ENCODE measurements at regions not wholly inside any gene's neighbourhood (a gene's known extent, or its start where the extent isn't known, plus 50 kb on each side); places are given as distances from the start of the nearest gene placed in this dataset.
"Not testable (repeated sequence)": the region's sequence is repeated elsewhere in the genome, so short reads cannot be mapped to it uniquely, and the experiment has no call there.

DNA sequence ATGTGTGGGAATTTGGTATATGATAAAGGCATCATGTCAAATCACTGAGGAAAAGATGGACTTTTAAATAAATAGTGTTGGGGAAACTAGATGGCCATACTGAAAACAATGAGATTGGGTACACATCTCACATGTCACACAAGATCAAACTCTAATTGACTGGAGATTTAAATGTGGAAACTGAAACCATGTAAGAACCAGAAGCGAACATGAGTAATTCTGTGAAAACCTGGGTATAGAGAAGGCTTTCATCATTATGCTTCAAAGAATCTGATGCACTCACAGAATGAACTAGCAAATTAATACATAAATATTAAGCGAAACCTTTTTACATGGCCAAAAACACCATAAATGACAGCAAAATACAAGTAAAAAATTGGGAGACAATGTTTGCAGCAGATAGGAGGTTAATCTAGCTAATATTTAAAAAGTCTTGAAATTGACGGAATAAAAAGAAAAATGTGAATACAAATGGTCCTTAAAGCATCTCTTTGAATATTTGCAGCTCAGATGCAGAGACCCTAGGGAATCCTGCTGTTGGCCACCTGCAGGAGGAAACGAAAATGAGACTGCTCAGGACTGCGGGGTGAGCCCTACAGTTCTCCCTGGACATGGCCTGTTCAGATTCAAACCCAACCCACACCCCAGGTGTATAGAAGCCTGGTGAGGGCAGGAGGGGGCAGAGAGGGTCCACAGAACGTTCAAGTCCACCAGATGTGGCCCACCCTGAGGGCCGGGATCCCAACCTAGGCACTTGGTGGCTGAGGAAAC lies 297.6 kb upstream of the WSB1 start:
- H3K9ac ChIP-seq (ENCODE audit: low read length); H3K27ac ChIP-seq (ENCODE audit: low read depth, low read length); H3K4me3 ChIP-seq (ENCODE audit: low read length); H3K36me3 ChIP-seq (ENCODE audit: control insufficient read depth, insufficient read depth, low read length); H3K4me1 ChIP-seq (ENCODE audit: control insufficient read depth, insufficient read depth, low read length); H3K27me3 ChIP-seq (ENCODE audit: control insufficient read depth, insufficient read depth, low read length): not testable (repeated sequence)

DNA sequence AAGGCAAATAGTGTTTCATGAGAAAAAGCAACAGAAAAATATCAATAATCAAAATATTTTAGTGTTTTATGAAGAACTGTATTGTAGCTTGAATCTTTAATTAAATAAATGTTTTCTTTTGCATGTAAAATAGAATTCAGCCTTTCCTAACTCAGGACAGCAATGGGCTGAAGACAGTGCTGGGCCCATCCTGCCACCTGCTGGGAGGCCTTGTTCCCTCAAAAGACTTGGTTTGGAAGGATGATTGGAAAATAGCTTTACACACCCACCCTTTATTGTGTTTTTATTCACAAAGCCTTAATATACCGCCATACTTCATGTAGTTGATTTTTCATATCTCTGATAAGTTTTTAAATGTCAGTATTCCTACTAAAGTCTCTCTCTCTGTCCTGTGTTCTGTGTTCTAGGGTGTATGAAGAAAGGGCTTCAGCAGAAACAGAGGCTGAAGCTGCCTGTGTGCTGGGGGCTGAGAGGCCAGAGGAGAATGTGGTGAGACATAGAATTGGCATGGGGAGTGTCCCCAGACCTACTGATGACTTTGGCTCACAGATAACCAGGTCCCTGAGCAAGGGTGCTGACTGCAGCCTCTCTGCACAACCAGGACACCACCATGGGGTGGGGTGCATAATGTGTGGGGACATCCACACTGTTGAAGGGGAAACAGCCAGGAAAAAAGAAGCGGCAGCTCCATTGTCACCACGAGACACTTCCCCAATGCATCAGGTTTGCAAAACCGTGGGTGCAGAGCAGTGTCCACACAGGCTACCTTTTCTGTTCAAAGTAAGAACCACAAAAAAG lies 286.0 kb upstream of the WSB1 start:
- H3K9ac ChIP-seq (ENCODE audit: low read length) = not testable (repeated sequence)

DNA sequence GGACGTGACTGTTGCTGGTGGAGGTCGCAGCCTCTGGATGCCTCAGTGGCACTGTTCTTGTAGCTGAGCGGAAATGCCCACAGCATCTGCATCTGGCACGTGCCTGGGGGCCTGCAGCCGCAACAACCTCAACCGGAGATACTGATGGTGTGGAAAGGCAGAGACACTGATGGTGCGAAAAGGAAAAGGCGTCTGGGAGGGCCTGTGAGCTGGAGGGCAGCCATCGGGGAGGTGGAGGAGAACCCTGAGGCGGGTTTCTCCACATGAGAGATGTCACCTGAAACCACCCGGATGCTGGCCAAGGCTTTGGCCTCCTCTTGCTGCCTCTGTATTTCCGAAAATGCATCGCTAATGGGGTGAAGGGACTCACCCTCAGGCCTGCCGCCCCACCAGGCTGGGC lies 284.8 kb upstream of the WSB1 start:
- Histone ChIP-seq H3K9ac (ENCODE audit: low read length) (no peak overlapping the region), H3K27me3 (ENCODE audit: control insufficient read depth, insufficient read depth, low read length) (no peaks in the 10 kb centered on the region), H3K27ac (ENCODE audit: low read depth, low read length) (no peak overlapping the region), H3K4me1 (ENCODE audit: control insufficient read depth, insufficient read depth, low read length) (no peaks in the 10 kb centered on the region), H3K4me3 (ENCODE audit: low read length) (no peak overlapping the region), H3K36me3 (ENCODE audit: control insufficient read depth, insufficient read depth, low read length) (no peaks in the 10 kb centered on the region)

More for the DNA sequence above, 286.0 kb upstream of the WSB1 start:
- H3K36me3 ChIP-seq (ENCODE audit: control insufficient read depth, insufficient read depth, low read length); H3K4me1 ChIP-seq (ENCODE audit: control insufficient read depth, insufficient read depth, low read length); H3K27me3 ChIP-seq (ENCODE audit: control insufficient read depth, insufficient read depth, low read length); H3K27ac ChIP-seq (ENCODE audit: low read depth, low read length); H3K4me3 ChIP-seq (ENCODE audit: low read length): not testable (repeated sequence)

DNA sequence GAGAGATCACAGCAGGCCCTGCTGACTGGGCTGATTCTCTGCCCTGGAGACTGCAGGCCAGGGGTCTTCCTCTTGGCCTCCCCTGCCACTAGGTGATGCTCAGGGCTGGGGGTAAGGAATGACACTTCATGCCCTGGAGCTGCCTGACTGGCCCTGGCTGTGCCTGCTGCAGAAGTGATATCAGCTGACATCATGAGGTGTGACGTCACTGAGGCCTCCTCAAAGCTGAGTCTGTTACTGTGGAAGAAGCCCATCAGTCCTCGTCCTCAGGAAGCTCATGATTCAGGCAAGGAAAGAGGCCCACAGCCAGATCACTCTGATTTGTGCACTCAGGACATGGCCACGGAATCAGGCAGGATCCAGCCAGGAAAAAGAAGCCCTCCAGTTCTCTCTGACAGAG lies 283.8 kb upstream of the WSB1 start:
- not testable (repeated sequence) for H3K27me3 ChIP-seq (ENCODE audit: control insufficient read depth, insufficient read depth, low read length); H3K9ac ChIP-seq (ENCODE audit: low read length)

DNA sequence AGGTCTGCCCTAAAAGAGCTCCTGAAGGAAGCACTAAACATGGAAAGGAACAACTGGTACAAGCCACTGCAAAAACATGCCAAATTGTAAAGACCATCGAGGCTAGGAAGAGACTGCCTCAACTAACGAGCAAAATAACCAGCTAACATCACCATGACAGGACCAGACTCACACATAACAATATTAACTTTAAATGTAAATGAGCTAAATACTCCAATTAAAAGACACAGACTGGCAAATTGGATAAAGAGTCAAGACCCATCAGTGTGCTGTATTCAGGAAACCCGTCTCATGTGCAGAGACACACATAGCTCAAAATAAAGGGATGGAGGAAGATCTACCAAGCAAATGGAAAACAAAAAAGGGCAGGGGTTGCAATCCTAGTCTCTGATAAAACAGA lies 263.4 kb upstream of the WSB1 start:
- not testable (repeated sequence) for H3K4me1 ChIP-seq (ENCODE audit: control insufficient read depth, insufficient read depth, low read length); H3K36me3 ChIP-seq (ENCODE audit: control insufficient read depth, insufficient read depth, low read length); H3K27ac ChIP-seq (ENCODE audit: low read depth, low read length); H3K4me3 ChIP-seq (ENCODE audit: low read length); H3K9ac ChIP-seq (ENCODE audit: low read length); H3K27me3 ChIP-seq (ENCODE audit: control insufficient read depth, insufficient read depth, low read length)

More for the DNA sequence above, 283.8 kb upstream of the WSB1 start:
- not testable (repeated sequence) for H3K36me3 ChIP-seq (ENCODE audit: control insufficient read depth, insufficient read depth, low read length); H3K4me3 ChIP-seq (ENCODE audit: low read length); H3K4me1 ChIP-seq (ENCODE audit: control insufficient read depth, insufficient read depth, low read length); H3K27ac ChIP-seq (ENCODE audit: low read depth, low read length)

DNA sequence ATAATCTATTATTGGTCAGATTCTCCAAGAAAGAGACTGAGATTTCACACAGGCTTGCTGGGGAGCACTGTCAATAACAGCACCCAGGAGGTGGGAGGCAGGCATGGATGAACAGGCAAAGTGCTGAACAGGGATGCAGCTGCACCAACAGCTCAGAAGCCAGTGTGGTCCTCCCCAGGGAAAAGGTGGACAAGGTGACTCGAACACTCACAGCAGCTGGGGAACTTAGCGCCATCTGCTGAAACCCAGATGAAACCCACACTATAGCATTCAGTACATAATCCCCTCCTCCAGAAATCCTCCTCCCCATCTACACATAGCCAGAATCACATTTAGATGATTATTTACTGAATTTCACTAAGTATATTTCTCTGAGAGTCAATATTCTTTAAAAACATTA lies 255.2 kb upstream of the WSB1 start:
- Histone ChIP-seq H3K4me1 (ENCODE audit: control insufficient read depth, insufficient read depth, low read length) (no peaks in the 10 kb centered on the region), H3K4me3 (ENCODE audit: low read length) (no peak overlapping the region), H3K9ac (ENCODE audit: low read length) (no peak overlapping the region), H3K36me3 (ENCODE audit: control insufficient read depth, insufficient read depth, low read length) (no peaks in the 10 kb centered on the region), H3K27me3 (ENCODE audit: control insufficient read depth, insufficient read depth, low read length) (no peaks in the 10 kb centered on the region), H3K27ac (ENCODE audit: low read depth, low read length) (no peak overlapping the region)

DNA sequence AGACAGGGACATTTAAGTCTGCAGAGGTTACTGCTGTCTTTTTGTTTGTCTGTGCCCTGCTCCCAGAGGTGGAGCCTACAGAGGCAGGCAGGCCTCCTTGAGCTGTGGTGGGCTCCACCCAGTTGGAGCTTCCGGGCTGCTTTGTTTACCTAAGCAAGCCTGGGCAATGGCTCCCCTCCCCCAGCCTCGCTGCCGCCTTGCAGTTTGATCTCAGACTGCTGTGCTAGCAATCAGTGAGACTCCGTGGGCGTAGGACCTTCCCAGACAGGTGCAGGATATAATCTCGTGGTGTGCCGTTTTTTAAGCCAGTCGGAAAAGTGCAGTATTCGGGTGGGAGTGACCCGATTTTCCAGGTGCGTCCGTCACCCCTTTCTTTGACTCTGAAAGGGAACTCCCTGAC lies 248.9 kb upstream of the WSB1 start:
- H3K4me1 ChIP-seq (ENCODE audit: control insufficient read depth, insufficient read depth, low read length); H3K9ac ChIP-seq (ENCODE audit: low read length); H3K36me3 ChIP-seq (ENCODE audit: control insufficient read depth, insufficient read depth, low read length); H3K27me3 ChIP-seq (ENCODE audit: control insufficient read depth, insufficient read depth, low read length); H3K4me3 ChIP-seq (ENCODE audit: low read length); H3K27ac ChIP-seq (ENCODE audit: low read depth, low read length): not testable (repeated sequence)

DNA sequence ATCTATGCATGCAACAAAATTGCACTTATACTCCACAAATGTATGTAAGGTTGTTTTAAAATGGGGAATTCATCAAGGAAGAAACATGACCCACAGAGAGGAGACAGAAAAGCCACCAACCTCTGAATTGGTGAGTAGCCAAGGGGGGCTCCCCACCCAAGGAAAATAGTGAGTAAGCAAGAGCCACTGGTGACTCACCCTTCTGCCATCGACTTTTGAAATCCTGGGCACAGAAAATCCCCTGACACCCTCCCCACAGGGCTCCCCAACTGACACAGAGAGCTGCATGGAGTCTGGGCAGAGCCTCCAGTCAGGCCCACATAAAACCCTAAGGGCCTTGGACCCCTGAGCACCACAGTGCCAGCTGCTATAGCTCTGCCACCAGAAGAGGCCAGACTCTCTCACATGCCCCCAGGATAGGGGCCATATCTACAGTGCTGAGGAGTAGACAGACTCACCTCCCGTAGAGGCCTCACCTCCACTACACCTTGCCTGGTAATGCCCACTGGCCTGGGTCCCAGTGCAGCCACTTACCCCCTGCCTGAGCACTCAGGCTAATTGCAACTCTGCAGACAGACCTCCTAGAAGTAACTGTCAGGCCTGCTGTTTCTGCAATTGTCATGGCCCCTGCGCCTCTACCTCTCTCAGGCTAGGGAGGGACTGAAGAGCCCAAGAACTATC lies 244.7 kb upstream of the WSB1 start:
- Histone ChIP-seq H3K4me1 (ENCODE audit: control insufficient read depth, insufficient read depth, low read length) (no peaks in the 10 kb centered on the region), H3K27me3 (ENCODE audit: control insufficient read depth, insufficient read depth, low read length) (no peaks in the 10 kb centered on the region), H3K27ac (ENCODE audit: low read depth, low read length) (no peak overlapping the region), H3K4me3 (ENCODE audit: low read length) (no peak overlapping the region), H3K9ac (ENCODE audit: low read length) (no peak overlapping the region), H3K36me3 (ENCODE audit: control insufficient read depth, insufficient read depth, low read length) (no peaks in the 10 kb centered on the region)

DNA sequence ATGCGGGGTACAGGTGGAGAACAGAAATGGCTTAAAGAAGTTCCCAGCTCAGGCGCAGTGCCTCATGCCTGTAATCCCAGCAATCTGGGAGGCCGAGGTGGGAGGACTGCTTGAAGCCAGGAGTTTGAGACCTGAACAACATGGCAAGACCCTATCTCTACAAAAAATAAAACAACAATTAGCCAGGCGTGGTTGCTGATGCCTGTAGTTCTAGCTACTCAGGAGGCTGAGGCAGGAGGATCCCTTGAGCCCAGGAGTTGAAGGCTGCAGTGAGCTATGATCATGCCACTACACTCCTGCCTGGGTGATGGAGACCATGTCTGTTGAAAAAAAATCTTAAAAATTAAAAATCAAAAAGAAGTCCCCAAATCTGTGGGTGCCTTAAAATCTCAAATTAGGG lies 228.3 kb upstream of the WSB1 start:
- H3K27ac ChIP-seq (ENCODE audit: low read depth, low read length) = no peak overlapping the region
- H3K4me3 ChIP-seq (ENCODE audit: low read length) = no peak overlapping the region
- H3K36me3 ChIP-seq (ENCODE audit: control insufficient read depth, insufficient read depth, low read length) = no peaks in the 10 kb centered on the region

DNA sequence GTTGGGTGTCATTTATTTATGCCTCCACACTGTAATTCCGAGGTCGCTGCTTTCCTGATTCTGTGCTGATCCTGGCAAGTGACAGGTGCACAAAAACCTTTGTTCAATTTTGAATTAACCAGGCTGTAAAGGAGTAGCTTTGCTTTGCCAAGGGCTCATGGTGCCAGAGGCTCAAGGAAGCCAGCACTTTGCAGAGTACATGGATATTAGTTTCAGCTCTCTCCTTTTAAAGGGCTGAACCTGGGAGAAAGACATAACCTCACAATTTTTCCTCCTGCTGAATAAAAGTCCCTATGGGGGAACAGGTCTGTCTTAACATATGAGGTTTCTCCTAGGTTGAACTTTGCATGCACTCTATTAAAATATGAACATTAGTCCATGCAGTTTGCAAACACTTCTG lies 227.6 kb upstream of the WSB1 start:
- H3K9ac ChIP-seq (ENCODE audit: low read length) = no peak overlapping the region
- no peaks in the 10 kb centered on the region for H3K27me3 ChIP-seq (ENCODE audit: control insufficient read depth, insufficient read depth, low read length)
- no peak overlapping the region for H3K4me3 ChIP-seq (ENCODE audit: low read length)
- H3K4me1 ChIP-seq (ENCODE audit: control insufficient read depth, insufficient read depth, low read length) = no peaks in the 10 kb centered on the region
- H3K27ac ChIP-seq (ENCODE audit: low read depth, low read length) = no peak overlapping the region
- no peaks in the 10 kb centered on the region for H3K36me3 ChIP-seq (ENCODE audit: control insufficient read depth, insufficient read depth, low read length)

More for the DNA sequence above, 228.3 kb upstream of the WSB1 start:
- H3K4me1 ChIP-seq (ENCODE audit: control insufficient read depth, insufficient read depth, low read length) = no peaks in the 10 kb centered on the region
- no peaks in the 10 kb centered on the region for H3K27me3 ChIP-seq (ENCODE audit: control insufficient read depth, insufficient read depth, low read length)
- H3K9ac ChIP-seq (ENCODE audit: low read length) = no peak overlapping the region

DNA sequence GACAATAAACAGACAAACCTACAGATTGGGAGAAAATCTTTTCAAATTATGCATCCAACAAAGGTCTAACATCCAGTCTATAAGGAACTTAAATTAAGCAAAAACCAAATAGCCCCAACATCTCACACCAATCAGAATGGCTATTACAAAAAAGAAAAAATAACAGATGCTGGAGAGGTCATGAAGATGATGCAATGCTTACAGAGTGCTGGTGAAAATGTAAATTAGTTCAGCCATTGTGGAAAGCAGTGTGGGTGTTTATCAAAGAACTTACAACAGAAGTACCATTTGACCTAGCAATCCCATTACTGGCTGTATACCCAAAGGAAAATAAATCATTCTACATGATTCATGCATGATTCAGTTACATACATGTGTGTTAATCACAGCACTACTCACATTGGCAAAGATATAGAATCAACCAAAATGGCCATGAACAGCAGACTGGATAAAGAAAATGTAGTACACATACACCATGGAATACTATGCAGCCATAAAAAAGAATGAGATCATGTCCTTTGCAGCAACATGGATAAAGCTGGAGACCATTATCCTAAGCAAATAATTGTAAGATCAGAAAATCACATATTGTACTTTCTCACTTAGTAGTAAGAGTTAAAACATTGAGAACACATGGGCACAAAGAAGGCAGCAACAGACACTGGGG lies 223.9 kb upstream of the WSB1 start:
- H3K36me3 ChIP-seq (ENCODE audit: control insufficient read depth, insufficient read depth, low read length) = no peaks in the 10 kb centered on the region
- H3K4me1 ChIP-seq (ENCODE audit: control insufficient read depth, insufficient read depth, low read length) = no peaks in the 10 kb centered on the region

DNA sequence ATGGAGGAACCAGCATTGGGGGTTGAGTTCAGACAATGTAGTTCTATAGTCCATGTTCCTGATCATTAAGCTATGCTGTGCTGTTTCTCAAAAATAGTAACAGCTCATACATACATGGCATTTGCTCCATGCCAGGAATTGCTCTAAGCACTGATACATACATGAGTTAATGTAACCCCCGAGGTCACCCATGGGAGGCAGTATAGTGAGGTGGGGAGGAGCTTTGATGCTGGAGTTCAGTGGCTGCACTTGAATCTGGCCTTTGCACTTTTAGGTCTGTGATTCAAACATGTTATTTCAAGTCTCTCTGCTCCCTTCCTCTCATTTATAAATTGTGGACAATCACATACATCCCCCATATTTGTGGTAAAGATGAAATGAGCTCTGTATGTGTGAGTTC lies 223.1 kb upstream of the WSB1 start:
- Histone ChIP-seq H3K27me3 (ENCODE audit: control insufficient read depth, insufficient read depth, low read length) (no peaks in the 10 kb centered on the region), H3K9ac (ENCODE audit: low read length) (no peak overlapping the region)

More for the DNA sequence above, 223.9 kb upstream of the WSB1 start:
- Histone ChIP-seq H3K9ac (ENCODE audit: low read length) (no peak overlapping the region), H3K27me3 (ENCODE audit: control insufficient read depth, insufficient read depth, low read length) (no peaks in the 10 kb centered on the region), H3K4me3 (ENCODE audit: low read length) (no peak overlapping the region), H3K27ac (ENCODE audit: low read depth, low read length) (no peak overlapping the region)

More for the DNA sequence above, 223.1 kb upstream of the WSB1 start:
- no peak overlapping the region for H3K27ac ChIP-seq (ENCODE audit: low read depth, low read length)
- no peak overlapping the region for H3K4me3 ChIP-seq (ENCODE audit: low read length)
- H3K36me3 ChIP-seq (ENCODE audit: control insufficient read depth, insufficient read depth, low read length) = no peaks in the 10 kb centered on the region
- no peaks in the 10 kb centered on the region for H3K4me1 ChIP-seq (ENCODE audit: control insufficient read depth, insufficient read depth, low read length)
